ENCODE measurements at regions not wholly inside any gene's neighbourhood (a gene's known extent, or its start where the extent isn't known, plus 50 kb on each side); places are given as distances from the start of the nearest gene placed in this dataset.
"Not testable (repeated sequence)": the region's sequence is repeated elsewhere in the genome, so short reads cannot be mapped to it uniquely, and the experiment has no call there.

DNA sequence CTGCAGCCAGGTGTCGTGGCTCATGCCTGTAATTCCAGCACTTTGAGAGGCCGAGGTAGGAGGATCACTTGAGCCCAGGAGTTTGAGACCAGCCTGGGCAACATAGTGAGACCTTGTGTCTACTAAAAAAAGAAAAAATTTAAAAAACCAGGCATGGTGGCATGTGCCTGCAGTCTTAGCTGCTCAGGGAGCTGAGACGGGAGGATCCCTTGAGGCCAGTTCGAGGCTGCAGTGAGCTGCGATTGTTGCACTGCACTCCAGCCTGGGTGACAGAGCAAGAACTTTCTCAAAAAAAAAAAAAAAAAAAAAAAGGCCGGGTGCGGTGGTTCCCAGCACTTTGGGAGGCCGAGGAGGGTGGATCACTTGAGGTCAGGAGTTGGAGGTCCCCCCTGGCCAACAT is 85.5 kb upstream of the CLDN5 start:
- 87% methylated on average over 5 of the region's 8 CpGs; no CpG with 5 or more reads in 1 of the 2 experiments for WGBS, 2 experiments (ENCODE audit: extremely low coverage in 1 of 2, insufficient coverage in 1 of 2, insufficient read length in 1 of 2, insufficient replicate concordance in 2 of 2, low coverage in 1 of 2, low lambda C conversion rate in 2 of 2, missing lambda C conversion rate in 1 of 2)
- H2BK15ac ChIP-seq (ENCODE audit: low read length); H4K5ac ChIP-seq (ENCODE audit: insufficient read length, low read depth, low read length); H2BK20ac ChIP-seq (ENCODE audit: low read length); H4K8ac ChIP-seq (ENCODE audit: extremely low read depth, insufficient read depth, low read length); H4K91ac ChIP-seq (replicated peaks; ENCODE audit: insufficient read length, low read length); H2AFZ ChIP-seq (ENCODE audit: low read length); H3K18ac ChIP-seq (ENCODE audit: extremely low read depth, low read length); H3K4ac ChIP-seq (replicated peaks; ENCODE audit: insufficient read length, low read depth, low read length); H3K9ac ChIP-seq (replicated peaks in 1 of 4; ENCODE audit: extremely low read depth in 1 of 4, low read depth in 3 of 4, low read length in 3 of 4); H3K27me3 ChIP-seq (replicated peaks in 1 of 4; ENCODE audit: control insufficient read depth in 3 of 4, extremely low read depth in 1 of 4, insufficient read depth in 3 of 4, low read length in 3 of 4); H3K27ac ChIP-seq (ENCODE audit: low read depth, low read length); H3K23me2 ChIP-seq (ENCODE audit: low read depth, low read length); DNase-seq (ENCODE audit: low read depth in 1 of 2, low spot score in 2 of 2); H2BK12ac ChIP-seq (ENCODE audit: low read depth, low read length); H3K14ac ChIP-seq (ENCODE audit: insufficient read length); FAIRE-seq; H3K56ac ChIP-seq (replicated peaks; ENCODE audit: insufficient read length, low read depth, low read length); H3K4me3 ChIP-seq (ENCODE audit: extremely low read depth in 1 of 4, insufficient read depth in 2 of 4, low read depth in 3 of 4, low read length in 4 of 4); H4K20me1 ChIP-seq (replicated peaks in 1 of 2; ENCODE audit: control insufficient read depth in 1 of 2, insufficient read depth in 2 of 2, low read length in 2 of 2); H2BK120ac ChIP-seq (replicated peaks; ENCODE audit: low read depth, low read length); H3K79me1 ChIP-seq (ENCODE audit: low read depth, low read length); H3K79me2 ChIP-seq (ENCODE audit: control insufficient read depth in 1 of 2, insufficient read depth in 2 of 2, low read length in 2 of 2); H3K36me3 ChIP-seq (ENCODE audit: control insufficient read depth in 2 of 4, insufficient read depth in 4 of 4, low read length in 3 of 4); H2BK5ac ChIP-seq (ENCODE audit: low read depth, low read length); H2AK5ac ChIP-seq (ENCODE audit: low read depth, low read length); H3K9me3 ChIP-seq (ENCODE audit: insufficient read depth in 2 of 2, low read depth in 1 of 2, low read length in 1 of 2); H3K23ac ChIP-seq (ENCODE audit: insufficient read length): not testable (repeated sequence)
- CTCF ChIA-PET (ENCODE audit: partially characterized antibody) = interaction anchor here (0.6 to 1.4 kb wide), 4 partner anchors 10 to 52 kb away, joined by 3 to 4 read pairs (median 3); no protein-coding TSS in a partner anchor
- H3K4me2 ChIP-seq (ENCODE audit: insufficient read depth in 1 of 2, low read depth in 2 of 2, low read length in 2 of 2) = 0 out of 4 replicates have a peak overlapping the region, but pooled peaks of 1 of the 2 experiments have one; percentile 7
- POLR2A ChIA-PET (ENCODE audit: partially characterized antibody) = interaction anchor here (0.6 to 1.2 kb wide), 3 partner anchors 11 to 72 kb away, joined by 3 to 4 read pairs (median 4); no protein-coding TSS in a partner anchor
- H3K4me1 ChIP-seq (replicated peaks in 1 of 4; ENCODE audit: control insufficient read depth in 3 of 4, insufficient read depth in 4 of 4, low read length in 3 of 4) = peaks cover 0 to 26% (median 21%) of the 10 kb centered on the region in 4 experiments; a peak in 6 of 7 replicates

Data from H1 (cell line).